ACC112 (cell line): ENCODE measurements at regions not wholly inside any gene's neighbourhood (a gene's known extent, or its start where the extent isn't known, plus 50 kb on each side); places are given as distances from the start of the nearest gene placed in this dataset.

Experiments used
- H2AFZ ChIP-seq: fragments of 200-600 bp; sonication (generic); one replicate; pipeline ENCODE4 v1.6.0; 2017; ENCODE audit warnings: antibody characterized with exemption, low read length; ENCODE audit not compliant: unreplicated experiment
- H3K27ac ChIP-seq: fragments of 200-600 bp; sonication (generic); 2 replicates; pipeline ENCODE4 v1.5.1; 2014; ENCODE audit warnings: low read depth, mild to moderate bottlenecking, antibody characterized with exemption, low read length, moderate library complexity
- H3K27me3 ChIP-seq: fragments of 200-600 bp; sonication (generic); 2 replicates; pipeline ENCODE4 v1.6.1; 2014; ENCODE audit warnings: mild to moderate bottlenecking, antibody characterized with exemption, low read length, moderate library complexity, mixed read lengths; ENCODE audit not compliant: insufficient read depth
- H3K36me3 ChIP-seq: fragments of 200-600 bp; sonication (generic); 2 replicates; pipeline ENCODE4 v1.6.1; 2016; ENCODE audit warnings: mild to moderate bottlenecking, antibody characterized with exemption, low read length, moderate library complexity, mixed read lengths; ENCODE audit not compliant: insufficient read depth
- H3K4me1 ChIP-seq: fragments of 200-600 bp; sonication (generic); one replicate; pipeline ENCODE4 v1.6.1; 2016; ENCODE audit warnings: low read length, mixed read lengths; ENCODE audit not compliant: insufficient read depth, unreplicated experiment, control insufficient read depth
- H3K4me3 ChIP-seq: fragments of 200-600 bp; sonication (generic); 2 replicates; pipeline ENCODE4 v1.5.1; 2014; ENCODE audit warnings: mild to moderate bottlenecking, low read depth, low read length
- H3K79me2 ChIP-seq: fragments of 200-600 bp; sonication (generic); one replicate; pipeline ENCODE4 v1.6.0; 2016; ENCODE audit warnings: low read length; ENCODE audit not compliant: control insufficient read depth, unreplicated experiment, insufficient read depth

DNA sequence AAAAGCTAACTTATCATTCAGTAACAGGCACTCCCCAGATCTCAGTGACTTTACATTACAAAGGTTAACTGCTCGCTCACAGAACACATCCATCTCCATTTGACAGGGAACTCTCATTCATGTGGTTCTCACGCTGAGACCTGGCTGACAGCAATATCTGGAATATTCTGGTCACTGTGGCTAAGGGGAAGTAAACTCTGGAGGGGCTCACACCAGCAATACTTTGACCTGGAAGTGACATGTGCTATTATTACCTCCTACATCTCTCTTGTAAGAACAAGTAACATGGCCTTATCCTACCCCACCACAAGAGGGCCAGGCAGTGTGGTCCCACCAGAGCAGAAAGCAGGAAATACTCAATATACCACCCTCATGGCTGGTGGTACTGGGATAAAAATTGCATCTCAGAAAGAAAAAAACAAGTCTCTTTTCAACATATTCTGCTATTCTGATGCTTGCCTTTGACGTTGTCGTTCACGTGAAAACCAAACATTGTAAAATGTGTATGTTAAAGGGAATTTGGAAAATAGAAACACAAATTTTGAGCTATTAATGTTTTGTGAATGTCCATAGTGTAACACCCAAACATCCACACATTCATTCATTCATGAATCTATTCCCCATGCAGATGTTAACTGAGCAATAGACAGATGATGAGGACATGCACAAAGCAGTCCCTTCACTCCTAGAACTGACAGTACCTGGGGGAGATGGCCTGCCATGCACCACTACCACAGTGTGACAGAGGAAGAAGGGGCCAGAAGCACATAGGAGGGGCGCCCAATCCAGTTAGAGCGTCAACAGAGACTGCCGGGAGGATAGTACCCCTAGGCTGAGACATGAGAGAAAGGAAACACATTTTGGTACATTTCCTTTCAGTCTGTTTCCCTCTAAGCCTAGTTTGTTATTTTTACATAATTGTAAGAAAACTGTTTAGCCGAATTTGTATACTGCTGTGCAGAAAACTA lies 166.0 kb upstream of the SP4 start:
- peaks cover 49% of the 10 kb centered on the region for H3K27me3 ChIP-seq
- H3K36me3 ChIP-seq, result no peaks in the 10 kb centered on the region
- no peak overlapping the region for H2AFZ ChIP-seq
- H3K27ac ChIP-seq, result no peak overlapping the region
- H3K79me2 ChIP-seq, result no peaks in the 10 kb centered on the region
- H3K4me1 ChIP-seq, result no peaks in the 10 kb centered on the region
- no peak overlapping the region for H3K4me3 ChIP-seq

DNA sequence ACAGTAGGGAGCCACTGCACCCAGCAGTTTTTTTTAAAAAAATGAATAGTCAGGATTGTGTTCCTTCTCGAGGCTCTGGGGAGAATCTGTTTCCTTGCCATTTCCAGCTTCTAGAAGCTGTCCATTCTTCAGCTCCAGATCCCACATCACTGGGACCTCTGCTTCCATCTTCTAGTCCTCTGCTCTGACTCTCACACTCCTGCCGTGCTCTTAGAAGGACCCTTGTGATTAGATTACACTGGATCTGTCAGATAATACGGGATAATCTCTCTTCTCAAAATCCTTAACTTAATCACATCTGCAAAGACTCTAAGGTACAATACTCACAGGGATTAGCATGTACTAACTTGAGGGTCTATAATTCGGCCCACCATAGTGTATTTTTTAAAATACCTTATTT lies 158.9 kb upstream of the SP4 start:
- Histone ChIP-seq H3K79me2 (no peaks in the 10 kb centered on the region), H3K36me3 (no peaks in the 10 kb centered on the region), H2AFZ (no peak overlapping the region), H3K27me3 (peaks cover 6% of the 10 kb centered on the region; the same call in 1 of the 2 replicates), H3K4me1 (no peaks in the 10 kb centered on the region), H3K27ac (no peak overlapping the region), H3K4me3 (no peak overlapping the region)

DNA sequence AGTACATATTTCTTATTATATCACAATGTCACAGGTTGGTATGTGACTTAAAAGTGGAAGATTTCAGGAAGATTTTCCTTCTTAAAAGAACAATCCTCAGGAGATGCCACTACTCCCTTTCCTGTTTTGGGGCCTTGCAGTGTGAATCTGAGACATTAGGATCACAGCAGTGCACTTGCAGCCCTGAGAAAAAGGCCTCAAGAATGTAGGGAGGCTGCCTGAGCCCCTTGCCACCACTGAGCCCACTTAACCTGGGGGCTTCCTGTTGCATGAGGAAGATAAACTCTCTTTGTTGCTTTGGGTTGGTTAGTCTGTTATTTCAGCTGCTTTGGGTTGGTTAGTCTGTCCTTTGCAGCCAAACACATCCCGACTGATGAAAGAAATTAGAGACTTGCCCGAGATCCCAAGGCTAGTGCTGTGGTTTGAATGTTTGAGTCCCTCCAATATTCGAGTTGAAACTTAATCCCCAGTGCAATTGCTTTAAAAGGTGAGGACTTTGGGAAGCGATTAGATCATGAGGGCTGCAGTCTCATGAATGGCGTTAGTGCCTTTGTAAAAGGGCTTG lies 151.3 kb upstream of the SP4 start:
- no peak overlapping the region for H3K4me3 ChIP-seq
- H3K27ac ChIP-seq, result no peak overlapping the region
- H3K27me3 ChIP-seq, result peaks cover 19% of the 10 kb centered on the region
- no peak overlapping the region for H2AFZ ChIP-seq
- no peaks in the 10 kb centered on the region for H3K79me2 ChIP-seq
- no peaks in the 10 kb centered on the region for H3K4me1 ChIP-seq
- H3K36me3 ChIP-seq, result no peaks in the 10 kb centered on the region

DNA sequence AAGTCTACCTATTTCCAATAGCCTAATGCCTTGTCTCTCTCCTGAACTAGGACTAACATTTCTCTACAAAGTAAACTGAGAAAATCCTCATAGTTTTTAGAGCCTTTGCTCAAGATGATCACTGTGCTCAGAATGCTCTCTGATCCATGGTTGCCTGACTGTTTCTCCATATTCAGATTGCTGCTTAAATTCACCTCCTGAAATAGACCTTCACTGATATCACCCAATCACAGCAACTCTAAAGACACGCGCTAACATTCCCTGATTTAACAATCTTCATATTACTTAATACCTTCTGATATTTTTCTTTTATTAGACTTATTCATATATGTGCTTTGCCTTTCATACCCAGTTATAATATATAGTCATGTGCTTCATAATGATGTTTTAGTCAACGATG lies 148.9 kb upstream of the SP4 start:
- no peaks in the 10 kb centered on the region for H3K36me3 ChIP-seq
- no peaks in the 10 kb centered on the region for H3K4me1 ChIP-seq
- no peak overlapping the region for H2AFZ ChIP-seq
- H3K79me2 ChIP-seq, result no peaks in the 10 kb centered on the region
- peaks cover 34% of the 10 kb centered on the region for H3K27me3 ChIP-seq
- H3K4me3 ChIP-seq, result no peak overlapping the region
- no peak overlapping the region for H3K27ac ChIP-seq

DNA sequence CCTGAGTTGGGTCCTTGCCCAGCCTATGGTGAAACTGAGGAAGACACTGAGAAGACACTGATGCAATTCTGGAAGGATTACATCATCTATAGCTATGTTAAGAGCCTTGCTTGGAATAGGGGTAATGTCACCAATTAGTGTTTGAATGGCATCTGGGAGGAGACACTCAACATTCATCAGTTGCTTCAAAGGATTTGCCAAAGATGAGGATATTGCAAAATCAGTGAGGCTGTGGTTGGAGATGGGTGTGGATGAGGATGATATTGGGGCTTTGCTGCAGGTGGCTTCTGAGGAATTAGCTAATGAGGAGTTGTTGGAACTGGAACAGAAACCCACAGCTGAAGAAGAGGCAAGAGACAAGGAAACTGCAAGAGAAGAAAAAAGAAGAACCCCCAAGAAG lies 146.7 kb upstream of the SP4 start:
- no peaks in the 10 kb centered on the region for H3K36me3 ChIP-seq
- no peak overlapping the region for H2AFZ ChIP-seq
- H3K27me3 ChIP-seq, result peaks cover 23% of the 10 kb centered on the region
- no peak overlapping the region for H3K27ac ChIP-seq
- H3K4me3 ChIP-seq, result no peak overlapping the region
- no peaks in the 10 kb centered on the region for H3K4me1 ChIP-seq
- H3K79me2 ChIP-seq, result no peaks in the 10 kb centered on the region

DNA sequence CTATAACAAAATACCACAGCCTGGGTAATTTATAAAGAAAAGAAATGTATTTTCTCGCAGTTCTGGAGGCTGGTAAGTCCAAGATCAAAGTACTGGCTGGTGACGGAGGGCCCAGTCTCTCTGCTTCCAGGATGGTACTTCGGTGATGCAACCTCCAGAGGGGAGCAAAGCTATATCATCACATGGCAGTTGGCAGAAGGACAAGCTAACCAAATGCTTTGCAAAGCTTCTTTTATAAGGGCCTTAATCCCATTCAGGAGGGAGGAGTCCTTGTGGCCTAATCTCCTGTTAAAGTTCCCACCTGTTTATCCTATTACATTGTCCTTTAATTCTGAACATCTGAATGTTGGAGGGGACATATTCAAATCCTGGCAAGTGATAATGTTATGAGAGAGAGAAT lies 134.1 kb upstream of the SP4 start:
- Histone ChIP-seq H3K27ac (no peak overlapping the region), H3K27me3 (peaks cover 19% of the 10 kb centered on the region), H3K4me3 (no peak overlapping the region)

DNA sequence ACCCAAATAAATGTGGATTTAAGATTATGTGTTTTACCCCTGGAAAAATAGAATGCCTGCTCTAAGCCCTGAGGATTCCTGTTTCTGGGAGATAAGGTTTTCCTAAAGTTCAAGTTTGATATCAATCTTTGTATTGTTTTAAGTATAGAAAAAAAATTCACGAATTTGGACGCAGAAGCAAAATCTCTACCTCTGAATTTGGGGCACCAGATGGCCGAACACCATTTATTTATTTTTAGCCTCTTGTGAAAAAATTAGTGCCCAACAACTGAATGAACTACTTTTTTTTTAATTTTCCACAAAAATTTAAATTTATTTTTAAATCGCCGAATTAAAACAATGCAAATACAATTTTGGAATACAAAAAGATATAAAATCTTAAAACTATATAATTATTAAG lies 128.1 kb upstream of the SP4 start:
- Histone ChIP-seq H3K4me1 (no peaks in the 10 kb centered on the region), H2AFZ (no peak overlapping the region), H3K27me3 (peaks cover 33% of the 10 kb centered on the region), H3K27ac (no peak overlapping the region), H3K36me3 (no peaks in the 10 kb centered on the region), H3K4me3 (no peak overlapping the region), H3K79me2 (no peaks in the 10 kb centered on the region)

More for the DNA sequence above, 134.1 kb upstream of the SP4 start:
- H3K4me1 ChIP-seq, result no peaks in the 10 kb centered on the region
- no peaks in the 10 kb centered on the region for H3K36me3 ChIP-seq
- H3K79me2 ChIP-seq, result no peaks in the 10 kb centered on the region
- no peak overlapping the region for H2AFZ ChIP-seq

DNA sequence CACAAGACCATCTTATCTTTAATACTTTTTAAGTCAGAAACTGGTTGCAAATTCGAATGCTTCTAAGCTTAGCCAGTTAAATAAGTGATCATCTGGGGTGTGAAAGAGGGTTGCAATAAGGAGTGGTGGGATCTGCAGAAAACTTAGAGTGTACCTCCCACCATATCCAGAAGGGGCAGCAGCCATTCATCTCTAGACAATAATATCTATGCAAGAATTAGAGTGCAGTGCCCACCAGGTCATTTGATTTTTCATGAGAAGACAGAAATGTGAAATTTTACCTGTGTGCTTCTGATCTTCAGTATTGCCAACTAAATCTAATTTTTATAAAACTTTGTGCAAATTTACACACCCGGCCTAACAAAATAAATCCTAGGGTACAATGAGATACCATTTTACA lies 127.2 kb upstream of the SP4 start:
- Histone ChIP-seq H2AFZ (no peak overlapping the region), H3K36me3 (no peaks in the 10 kb centered on the region), H3K27ac (no peak overlapping the region), H3K4me1 (no peaks in the 10 kb centered on the region), H3K79me2 (no peaks in the 10 kb centered on the region), H3K27me3 (peaks cover 28% of the 10 kb centered on the region), H3K4me3 (no peak overlapping the region)

DNA sequence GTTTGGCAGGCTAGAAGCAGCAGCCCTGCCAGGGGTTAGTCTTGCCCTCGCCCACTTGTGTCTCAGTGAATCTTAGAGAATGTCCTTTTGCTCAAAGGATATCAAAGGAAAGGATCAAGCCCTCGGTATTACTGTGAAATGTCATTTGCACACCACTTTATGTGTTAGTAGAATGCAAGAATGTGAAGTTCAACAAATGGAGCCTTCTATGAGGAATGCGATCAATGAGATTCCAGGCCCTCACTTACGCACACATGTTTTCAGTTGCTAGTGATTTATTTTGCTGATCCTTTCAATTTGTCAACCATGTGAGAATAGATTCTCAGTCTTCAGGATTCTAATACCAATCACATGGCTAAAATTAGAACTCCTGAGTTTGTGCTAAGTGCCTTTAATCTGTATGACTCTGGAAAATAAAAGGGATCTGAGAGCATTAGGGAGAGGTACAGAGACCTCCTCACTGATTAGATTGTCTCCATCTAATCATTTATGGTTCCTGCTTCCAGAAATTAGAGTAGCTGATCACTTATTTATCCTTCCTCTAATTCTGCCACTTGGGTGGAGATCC lies 123.0 kb upstream of the SP4 start:
- H3K27ac ChIP-seq, result no peak overlapping the region

DNA sequence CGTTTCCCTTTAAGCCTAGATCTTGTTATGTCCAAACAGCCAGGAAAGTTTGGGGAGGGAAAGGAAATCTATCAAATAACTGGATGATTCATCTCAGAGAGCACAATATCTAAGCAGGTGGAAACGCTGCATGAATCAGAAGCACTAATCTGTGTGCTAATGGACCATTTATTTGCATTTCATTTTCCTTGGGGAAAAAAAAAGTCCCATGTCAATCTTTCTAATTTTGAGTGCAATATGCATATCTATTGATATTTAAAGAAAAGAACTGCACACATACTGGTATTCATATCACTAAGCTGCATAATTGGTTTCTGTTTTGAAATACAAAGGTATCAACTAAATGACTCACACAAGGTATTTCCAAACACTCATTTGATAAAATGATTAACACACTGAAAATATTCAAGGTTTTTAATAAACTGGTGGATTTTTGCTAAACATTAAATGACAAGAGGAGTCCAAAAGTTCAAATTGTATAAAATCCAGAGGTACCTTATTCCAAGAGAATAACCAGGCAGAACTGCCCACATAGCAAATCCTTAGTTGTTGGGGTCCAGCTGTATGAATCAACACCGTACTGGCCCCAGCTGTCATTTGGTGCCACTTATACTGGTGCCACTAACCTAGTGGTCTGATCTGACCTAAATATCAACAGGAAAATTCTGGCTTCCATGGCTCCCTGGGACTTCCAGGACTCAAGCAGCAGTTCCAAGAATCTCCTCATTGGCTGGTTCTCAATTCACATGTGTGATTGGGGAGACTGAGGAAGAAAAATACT lies 122.2 kb upstream of the SP4 start:
- Histone ChIP-seq H2AFZ (no peak overlapping the region), H3K27ac (no peak overlapping the region), H3K36me3 (no peaks in the 10 kb centered on the region), H3K27me3 (peaks cover 10% of the 10 kb centered on the region; the same call in 1 of the 2 replicates), H3K4me3 (no peak overlapping the region), H3K4me1 (no peaks in the 10 kb centered on the region), H3K79me2 (no peaks in the 10 kb centered on the region)

More for the DNA sequence above, 123.0 kb upstream of the SP4 start:
- H3K4me3 ChIP-seq, result no peak overlapping the region
- peaks cover 10% of the 10 kb centered on the region; the same call in 1 of the 2 replicates for H3K27me3 ChIP-seq
- H3K4me1 ChIP-seq, result no peaks in the 10 kb centered on the region
- H3K79me2 ChIP-seq, result no peaks in the 10 kb centered on the region
- H3K36me3 ChIP-seq, result no peaks in the 10 kb centered on the region
- no peak overlapping the region for H2AFZ ChIP-seq
